DOHH2 (cell line): ENCODE measurements at regions not wholly inside any gene's neighbourhood (a gene's known extent, or its start where the extent isn't known, plus 50 kb on each side); places are given as distances from the start of the nearest gene placed in this dataset.
A peak's percentile ranks its signal among the peaks of the same experiment; 100 is the strongest.

ENCODE experiments used
- H3F3A ChIP-seq: fragments of 200-600 bp; sonication (generic), shearing (Covaris generic); 2 replicates; pipeline ENCODE4 v1.6.0; 2016; ENCODE audit warnings: antibody characterized with exemption, mild to moderate bottlenecking; ENCODE audit not compliant: control insufficient read depth, insufficient read depth
- H3K27ac ChIP-seq: fragments of 200-600 bp; sonication (generic); 2 replicates; pipeline ENCODE4 v1.5.1; 2014; ENCODE audit warnings: low read depth, mild to moderate bottlenecking, low read length, moderate library complexity
- H3K27me3 ChIP-seq: fragments of 200-600 bp; sonication (generic); 2 replicates; pipeline ENCODE4 v1.6.1; 2014; ENCODE audit warnings: mild to moderate bottlenecking, low read length, mixed read lengths; ENCODE audit not compliant: control insufficient read depth
- H3K36me3 ChIP-seq: fragments of 200-600 bp; sonication (generic); 2 replicates; pipeline ENCODE4 v1.6.1; 2014; ENCODE audit warnings: mild to moderate bottlenecking, low read length, moderate library complexity, mixed read lengths; ENCODE audit not compliant: control insufficient read depth
- H3K4me1 ChIP-seq: fragments of 200-600 bp; sonication (generic); 2 replicates; pipeline ENCODE4 v1.6.1; 2014; ENCODE audit warnings: mild to moderate bottlenecking, low read length, mixed read lengths; ENCODE audit not compliant: control insufficient read depth
- H3K4me2 ChIP-seq: fragments of 200-600 bp; sonication (generic); 2 replicates; pipeline ENCODE4 v1.6.0; 2014; ENCODE audit warnings: mild to moderate bottlenecking, low read length, moderate library complexity
- H3K4me3 ChIP-seq: fragments of 200-600 bp; sonication (generic); 2 replicates; pipeline ENCODE4 v1.5.1; 2014; ENCODE audit warnings: mild to moderate bottlenecking, low read length, mixed read lengths
- H3K79me2 ChIP-seq: fragments of 200-600 bp; sonication (generic); 2 replicates; pipeline ENCODE4 v1.6.1; 2014; ENCODE audit warnings: mild to moderate bottlenecking, low read length, mixed read lengths; ENCODE audit not compliant: control insufficient read depth
- H3K9me2 ChIP-seq: fragments of 200-600 bp; sonication (generic); replicated peaks from 2 replicates; pipeline ENCODE4 v1.6.1; 2014; ENCODE audit warnings: mild to moderate bottlenecking, low read length, mixed read lengths; ENCODE audit not compliant: control insufficient read depth
- H3K9me3 ChIP-seq: fragments of 200-600 bp; sonication (generic); 2 replicates; pipeline ENCODE4 v1.6.1; 2014; ENCODE audit warnings: antibody characterized with exemption, low read length, mixed read lengths; ENCODE audit not compliant: control insufficient read depth, insufficient read depth
- H4K20me1 ChIP-seq: fragments of 200-600 bp; sonication (generic); 2 replicates; pipeline ENCODE4 v1.6.0; 2014; ENCODE audit warnings: low read depth, mild to moderate bottlenecking, antibody characterized with exemption, low read length, moderate library complexity; ENCODE audit not compliant: control insufficient read depth, insufficient read depth
- EZH2phosphoT487 ChIP-seq: fragments of 200-600 bp; sonication (generic); IDR thresholded peaks from 2 replicates; pipeline ENCODE4 v1.6.1; 2017; ENCODE audit warnings: borderline replicate concordance, mild to moderate bottlenecking, antibody characterized with exemption, low read length, moderate library complexity, mixed read lengths
- TF ChIP-seq, protein P1 (sequence below): fragments of 200-600 bp; sonication (generic); IDR thresholded peaks from one replicate; pipeline ENCODE4 v1.5.1; 2014; ENCODE audit warnings: antibody characterized with exemption, mild to moderate bottlenecking, low read depth, low read length; ENCODE audit not compliant: poor library complexity, severe bottlenecking

DNA sequence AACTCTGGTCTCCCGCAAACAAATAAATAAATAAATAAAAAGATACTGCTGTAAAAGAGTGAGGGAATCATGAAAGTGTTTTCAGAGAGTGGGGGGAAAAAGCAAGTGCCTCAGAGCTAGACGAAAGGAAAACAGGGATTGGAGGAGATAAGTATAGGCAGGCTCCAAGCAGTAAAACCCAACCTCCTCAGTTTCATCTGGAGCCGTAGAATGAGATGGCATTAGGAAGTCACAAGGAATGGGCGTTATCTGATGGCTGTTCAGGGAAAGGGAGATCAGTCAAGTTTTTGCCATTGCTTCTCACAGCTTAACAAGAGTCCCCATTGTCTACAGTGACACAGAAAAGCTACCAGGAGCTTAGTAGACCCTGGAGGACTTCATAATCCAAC lies 451.5 kb upstream of the PPP2R3A start:
- Histone ChIP-seq H3K9me2 (no peaks in the 10 kb centered on the region), H3K36me3 (no peaks in the 10 kb centered on the region), H3K79me2 (no peaks in the 10 kb centered on the region), H3K9me3 (no peaks in the 10 kb centered on the region), H4K20me1 (no peaks in the 10 kb centered on the region), H3K27me3 (no peaks in the 10 kb centered on the region), H3K4me3 (no peak overlapping the region), H3K4me1 (no peaks in the 10 kb centered on the region), H3K4me2 (no peak overlapping the region), H3F3A (no peaks in the 10 kb centered on the region), H3K27ac (no peak overlapping the region)
- TF ChIP-seq, protein P1, sequence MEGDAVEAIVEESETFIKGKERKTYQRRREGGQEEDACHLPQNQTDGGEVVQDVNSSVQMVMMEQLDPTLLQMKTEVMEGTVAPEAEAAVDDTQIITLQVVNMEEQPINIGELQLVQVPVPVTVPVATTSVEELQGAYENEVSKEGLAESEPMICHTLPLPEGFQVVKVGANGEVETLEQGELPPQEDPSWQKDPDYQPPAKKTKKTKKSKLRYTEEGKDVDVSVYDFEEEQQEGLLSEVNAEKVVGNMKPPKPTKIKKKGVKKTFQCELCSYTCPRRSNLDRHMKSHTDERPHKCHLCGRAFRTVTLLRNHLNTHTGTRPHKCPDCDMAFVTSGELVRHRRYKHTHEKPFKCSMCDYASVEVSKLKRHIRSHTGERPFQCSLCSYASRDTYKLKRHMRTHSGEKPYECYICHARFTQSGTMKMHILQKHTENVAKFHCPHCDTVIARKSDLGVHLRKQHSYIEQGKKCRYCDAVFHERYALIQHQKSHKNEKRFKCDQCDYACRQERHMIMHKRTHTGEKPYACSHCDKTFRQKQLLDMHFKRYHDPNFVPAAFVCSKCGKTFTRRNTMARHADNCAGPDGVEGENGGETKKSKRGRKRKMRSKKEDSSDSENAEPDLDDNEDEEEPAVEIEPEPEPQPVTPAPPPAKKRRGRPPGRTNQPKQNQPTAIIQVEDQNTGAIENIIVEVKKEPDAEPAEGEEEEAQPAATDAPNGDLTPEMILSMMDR = no peak
- TF ChIP-seq EZH2phosphoT487 = no peak

DNA sequence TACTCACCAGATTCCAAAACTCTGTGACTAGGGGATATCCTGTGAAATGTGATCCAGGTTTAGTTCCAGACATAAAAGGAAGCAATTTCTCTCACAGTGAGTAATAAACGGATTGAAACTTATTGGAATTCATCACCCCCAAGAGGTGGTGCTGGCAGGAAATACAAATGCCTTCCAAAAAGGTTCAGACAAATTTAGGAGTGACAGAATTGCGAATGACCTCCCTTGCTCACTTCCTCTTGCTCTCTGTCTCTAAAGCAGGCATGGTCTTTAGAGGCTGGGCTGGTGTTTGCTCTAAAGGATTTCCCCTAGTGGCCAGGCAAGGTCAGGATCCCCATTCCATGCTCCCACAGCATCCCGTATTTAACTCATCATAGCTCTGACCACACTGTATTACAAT lies 449.4 kb upstream of the PPP2R3A start:
- Histone ChIP-seq H3K4me2 (no peak overlapping the region), H3K27me3 (no peaks in the 10 kb centered on the region), H3K27ac (no peak overlapping the region), H4K20me1 (no peaks in the 10 kb centered on the region), H3K36me3 (no peaks in the 10 kb centered on the region), H3K4me1 (no peaks in the 10 kb centered on the region), H3K4me3 (no peak overlapping the region), H3F3A (no peaks in the 10 kb centered on the region), H3K9me2 (no peaks in the 10 kb centered on the region), H3K79me2 (no peaks in the 10 kb centered on the region), H3K9me3 (no peaks in the 10 kb centered on the region)
- TF ChIP-seq EZH2phosphoT487 = no peak
- TF ChIP-seq, protein P1 = peak; percentile 11

DNA sequence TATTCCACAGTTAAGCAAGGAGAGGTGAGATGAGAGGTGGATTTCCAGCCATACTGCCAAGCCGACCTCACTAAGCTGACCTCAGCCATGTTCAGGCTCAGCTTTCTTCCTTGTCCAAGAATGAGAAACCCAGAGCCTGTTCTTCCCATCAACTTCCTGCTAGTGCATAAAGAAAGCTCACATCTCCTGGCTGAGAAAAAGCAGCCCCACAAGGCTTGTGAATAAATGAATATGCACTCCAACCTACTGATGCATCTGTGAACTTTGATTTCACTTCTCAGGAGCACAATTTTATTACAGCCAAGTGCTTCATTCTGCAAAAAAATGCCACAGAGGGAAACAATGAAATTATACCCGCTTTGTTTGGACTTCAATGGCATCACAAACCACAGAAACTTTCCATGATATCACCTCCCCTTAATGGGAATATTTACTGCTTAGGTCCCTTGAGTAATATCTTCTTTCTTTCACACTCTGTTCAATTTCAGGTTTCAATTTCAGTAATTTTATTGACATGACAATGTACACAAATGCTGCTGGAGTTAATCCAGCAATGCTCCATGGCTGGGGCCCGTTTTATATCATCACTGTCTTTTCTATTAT lies 437.0 kb upstream of the PPP2R3A start:
- H3F3A ChIP-seq = no peaks in the 10 kb centered on the region

More for the DNA sequence above, 437.0 kb upstream of the PPP2R3A start:
- H3K4me2 ChIP-seq = no peak overlapping the region
- no peaks in the 10 kb centered on the region for H3K36me3 ChIP-seq
- no peak overlapping the region for H3K27ac ChIP-seq
- H4K20me1 ChIP-seq = no peaks in the 10 kb centered on the region
- H3K4me1 ChIP-seq = no peaks in the 10 kb centered on the region
- H3K79me2 ChIP-seq = no peaks in the 10 kb centered on the region
- H3K9me3 ChIP-seq = no peaks in the 10 kb centered on the region
- H3K4me3 ChIP-seq = no peak overlapping the region
- no peaks in the 10 kb centered on the region for H3K9me2 ChIP-seq
- H3K27me3 ChIP-seq = no peaks in the 10 kb centered on the region
- TF ChIP-seq, protein P1 = no peak
- no peak for TF ChIP-seq EZH2phosphoT487
